ENCODE measurements at regions not wholly inside any gene's neighbourhood (a gene's known extent, or its start where the extent isn't known, plus 50 kb on each side); places are given as distances from the start of the nearest gene placed in this dataset.

- TF ChIP-seq ZNF407 (CRISPR knock-in tag; IDR thresholded peaks at IDR 0.05; ENCODE audit: not compliant biosample characterization) = no peak
- TF ChIP-seq DPF2 (CRISPR knock-in tag; IDR thresholded peaks at IDR 0.05; ENCODE audit: borderline replicate concordance, low read depth) = no peak
- no peak for TF ChIP-seq ZNF710 (CRISPR knock-in tag; IDR thresholded peaks at IDR 0.05; ENCODE audit: borderline replicate concordance)
- TF ChIP-seq ZNF431 (CRISPR knock-in tag; IDR thresholded peaks at IDR 0.05; ENCODE audit: borderline replicate concordance, low read depth) = no peak
- TF ChIP-seq MTA3 (CRISPR knock-in tag; IDR thresholded peaks at IDR 0.05) = no peak
- TF ChIP-seq ZNF672 (CRISPR knock-in tag; IDR thresholded peaks at IDR 0.05) = no peak
- TF ChIP-seq ZNF496 (CRISPR knock-in tag; IDR thresholded peaks at IDR 0.05; ENCODE audit: insufficient replicate concordance) = no peak
- no peak for TF ChIP-seq ZNF629 (CRISPR knock-in tag; conservative IDR thresholded peaks at IDR 0.05)
- no peak for TF ChIP-seq FOXK2 (IDR thresholded peaks at IDR 0.05)
- TF ChIP-seq ZNF569 (CRISPR knock-in tag; IDR thresholded peaks at IDR 0.05; ENCODE audit: borderline replicate concordance) = no peak
- TF ChIP-seq HMGXB4 (CRISPR knock-in tag; IDR thresholded peaks at IDR 0.05; ENCODE audit: borderline replicate concordance in 1 of 2, low read depth in 1 of 2) = no peak
Observed at GRCh38 chr4:108292229-108292628, 123.5 kb upstream of the LEF1 start (continued).
